CD4-positive, alpha-beta T cell treated with Interleukin-17A for 1 hour (primary cell): ENCODE measurements at regions not wholly inside any gene's neighbourhood (a gene's known extent, or its start where the extent isn't known, plus 50 kb on each side); places are given as distances from the start of the nearest gene placed in this dataset.

Source experiments
- DNase-seq: peaks from one replicate; pipeline ENCODE4 v3.0.0-alpha.2; 2020

- no peak for DNase-seq
These were observed 259.6 kb upstream of the RRP15 start for GRCh38 chr1:218025454-218025853.

- no peak for DNase-seq
These were observed 257.9 kb upstream of the RRP15 start for GRCh38 chr1:218027152-218027551.

- no peak for DNase-seq
These were observed 254.2 kb upstream of the RRP15 start for GRCh38 chr1:218030846-218031245.

GRCh38 chr1:218031901-218032300, 253.2 kb upstream of the RRP15 start:
- DNase-seq, result no peak

GRCh38 chr1:218034468-218034867, 250.6 kb upstream of the RRP15 start:
- DNase-seq, result no peak

GRCh38 chr1:218048828-218049420, 236.2 kb upstream of the RRP15 start:
- no peak for DNase-seq

- no peak for DNase-seq
These were observed 235.5 kb upstream of the RRP15 start for GRCh38 chr1:218049641-218050040.

- no peak for DNase-seq
These were observed 226.4 kb upstream of the RRP15 start for GRCh38 chr1:218058730-218059129.

GRCh38 chr1:218064426-218064825, 220.7 kb upstream of the RRP15 start:
- no peak for DNase-seq

- DNase-seq, result no peak
These were observed 218.8 kb upstream of the RRP15 start for GRCh38 chr1:218066332-218066731.

- no peak for DNase-seq
These were observed 216.9 kb upstream of the RRP15 start for GRCh38 chr1:218068241-218068640.

- no peak for DNase-seq
These were observed 215.9 kb upstream of the RRP15 start for GRCh38 chr1:218069180-218069579.

GRCh38 chr1:218073062-218073461, 212.0 kb upstream of the RRP15 start:
- no peak for DNase-seq

- DNase-seq, result no peak
These were observed 206.2 kb upstream of the RRP15 start for GRCh38 chr1:218078916-218079315.

GRCh38 chr1:218079347-218079746, 205.7 kb upstream of the RRP15 start:
- no peak for DNase-seq

- no peak for DNase-seq
These were observed 205.3 kb upstream of the RRP15 start for GRCh38 chr1:218079820-218080219.

GRCh38 chr1:218080863-218081262, 204.2 kb upstream of the RRP15 start:
- DNase-seq, result no peak

- no peak for DNase-seq
These were observed 203.7 kb upstream of the RRP15 start for GRCh38 chr1:218081358-218081757.

GRCh38 chr1:218090459-218090858, 194.6 kb upstream of the RRP15 start:
- DNase-seq, result no peak

- no peak for DNase-seq
These were observed 183.7 kb upstream of the RRP15 start for GRCh38 chr1:218101409-218101808.

GRCh38 chr1:218108034-218108433, 177.1 kb upstream of the RRP15 start:
- no peak for DNase-seq

- no peak for DNase-seq
These were observed 172.2 kb upstream of the RRP15 start for GRCh38 chr1:218112862-218113261.

- DNase-seq, result no peak
These were observed 161.1 kb upstream of the RRP15 start for GRCh38 chr1:218123968-218124367.

GRCh38 chr1:218135371-218135770, 149.7 kb upstream of the RRP15 start:
- DNase-seq, result no peak

- DNase-seq, result no peak
These were observed 145.3 kb upstream of the RRP15 start for GRCh38 chr1:218139761-218140160.

GRCh38 chr1:218156595-218156994, 128.5 kb upstream of the RRP15 start:
- no peak for DNase-seq
